AG10803 (cell line): ENCODE measurements at regions not wholly inside any gene's neighbourhood (a gene's known extent, or its start where the extent isn't known, plus 50 kb on each side); places are given as distances from the start of the nearest gene placed in this dataset.
A peak's percentile ranks its signal among the peaks of the same experiment; 100 is the strongest.

Source experiments
- DNase-seq: peaks from one replicate; pipeline ENCODE4 v3.0.0; 2010; ENCODE audit warnings: low read depth
- H3K4me3 ChIP-seq: 2 replicates; pipeline ENCODE4 v1.5.1; 2011; ENCODE audit warnings: mild to moderate bottlenecking, low read length, control low read depth
- TF ChIP-seq, protein P1 (sequence below): conservative IDR thresholded peaks from 2 replicates; pipeline ENCODE4 v1.5.1; 2011; ENCODE audit warnings: mild to moderate bottlenecking, low read length, control low read depth, inconsistent platforms

DNA sequence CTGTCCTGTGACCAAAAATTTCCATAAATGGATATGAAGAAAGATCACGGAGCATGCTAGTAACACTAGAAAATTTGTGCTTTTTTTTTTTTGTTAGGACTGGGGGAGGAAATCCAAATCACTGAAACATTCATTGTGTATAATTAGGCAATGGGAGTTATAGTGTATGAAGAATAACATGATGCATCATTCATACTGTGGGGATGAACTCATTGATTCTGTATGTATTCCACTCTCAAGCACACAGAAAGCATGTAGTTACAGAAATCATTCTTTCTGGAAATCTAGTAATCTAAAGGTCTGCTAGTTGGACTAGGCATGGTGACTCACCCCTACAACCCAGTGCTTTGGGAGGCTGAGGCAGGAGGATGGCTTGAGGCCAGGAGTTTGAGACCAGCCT is 749.7 kb downstream of the DIAPH3 start:
- no peak overlapping the region for H3K4me3 ChIP-seq
- DNase-seq, result no peak
- TF ChIP-seq, protein P1, sequence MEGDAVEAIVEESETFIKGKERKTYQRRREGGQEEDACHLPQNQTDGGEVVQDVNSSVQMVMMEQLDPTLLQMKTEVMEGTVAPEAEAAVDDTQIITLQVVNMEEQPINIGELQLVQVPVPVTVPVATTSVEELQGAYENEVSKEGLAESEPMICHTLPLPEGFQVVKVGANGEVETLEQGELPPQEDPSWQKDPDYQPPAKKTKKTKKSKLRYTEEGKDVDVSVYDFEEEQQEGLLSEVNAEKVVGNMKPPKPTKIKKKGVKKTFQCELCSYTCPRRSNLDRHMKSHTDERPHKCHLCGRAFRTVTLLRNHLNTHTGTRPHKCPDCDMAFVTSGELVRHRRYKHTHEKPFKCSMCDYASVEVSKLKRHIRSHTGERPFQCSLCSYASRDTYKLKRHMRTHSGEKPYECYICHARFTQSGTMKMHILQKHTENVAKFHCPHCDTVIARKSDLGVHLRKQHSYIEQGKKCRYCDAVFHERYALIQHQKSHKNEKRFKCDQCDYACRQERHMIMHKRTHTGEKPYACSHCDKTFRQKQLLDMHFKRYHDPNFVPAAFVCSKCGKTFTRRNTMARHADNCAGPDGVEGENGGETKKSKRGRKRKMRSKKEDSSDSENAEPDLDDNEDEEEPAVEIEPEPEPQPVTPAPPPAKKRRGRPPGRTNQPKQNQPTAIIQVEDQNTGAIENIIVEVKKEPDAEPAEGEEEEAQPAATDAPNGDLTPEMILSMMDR, result no peak

- no peak overlapping the region for H3K4me3 ChIP-seq
- TF ChIP-seq, protein P1, result no peak
- no peak for DNase-seq
These were observed 748.2 kb downstream of the DIAPH3 start for GRCh38 chr13:59415498-59415897.

DNA sequence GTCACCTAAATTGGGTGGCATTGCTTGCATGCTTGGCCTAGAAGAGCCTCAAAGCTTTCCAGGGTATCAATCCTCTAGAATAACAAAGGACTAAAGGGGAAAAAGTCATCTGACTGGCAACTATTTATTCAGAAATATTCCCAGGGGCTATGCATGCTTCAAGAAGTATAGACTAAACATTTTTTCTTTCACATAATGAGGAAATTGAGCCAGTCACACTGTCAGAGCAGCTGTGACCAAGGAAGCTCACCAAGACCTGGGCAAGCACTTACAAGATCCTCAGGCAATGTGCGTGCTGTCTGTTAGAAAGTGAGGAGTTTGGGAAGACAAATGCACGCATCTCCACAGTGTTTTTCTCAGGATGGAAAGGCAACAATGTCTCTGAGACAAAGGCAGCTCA is 747.2 kb downstream of the DIAPH3 start:
- DNase-seq, result no peak
- H3K4me3 ChIP-seq, result no peak overlapping the region
- TF ChIP-seq, protein P1, result no peak

- TF ChIP-seq, protein P1, result no peak
- peak; percentile 11 for DNase-seq
- no peak overlapping the region for H3K4me3 ChIP-seq
These were observed 741.1 kb downstream of the DIAPH3 start for GRCh38 chr13:59422646-59423045.

GRCh38 chr13:59423708-59424340 is 739.9 kb downstream of the DIAPH3 start:
- no peak overlapping the region for H3K4me3 ChIP-seq
- TF ChIP-seq, protein P1, result no peak
- no peak for DNase-seq

GRCh38 chr13:59424661-59425060 is 739.1 kb downstream of the DIAPH3 start:
- TF ChIP-seq, protein P1, result no peak
- H3K4me3 ChIP-seq, result no peak overlapping the region
- peak; percentile 46 for DNase-seq

DNA sequence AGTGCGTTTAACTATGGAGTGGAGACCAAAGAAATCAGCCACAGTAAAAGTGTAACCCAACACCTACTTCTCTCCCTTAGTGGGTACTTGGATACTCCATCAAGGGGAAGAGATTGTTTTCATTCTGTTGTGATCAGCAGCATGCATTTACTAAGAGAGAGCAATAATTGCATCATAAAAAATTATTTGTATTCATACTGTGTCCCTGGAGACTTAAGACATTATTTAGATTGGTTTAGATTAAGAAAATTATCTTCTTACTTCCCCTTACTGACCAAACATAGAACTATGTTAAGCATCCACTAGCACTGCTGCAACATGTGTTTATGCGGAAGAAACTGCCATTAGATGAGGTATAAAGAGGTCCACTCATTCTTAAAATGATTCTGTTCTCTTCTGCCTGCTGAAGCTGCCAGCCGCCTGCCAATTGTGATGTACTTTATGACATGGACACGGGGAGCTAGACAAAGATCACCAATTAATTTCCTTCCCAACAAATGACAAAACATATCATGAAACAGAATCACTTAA is 738.5 kb downstream of the DIAPH3 start:
- peak; percentile 79 for DNase-seq
- no peak overlapping the region for H3K4me3 ChIP-seq
- TF ChIP-seq, protein P1, result no peak
